ENCODE measurements at regions not wholly inside any gene's neighbourhood (a gene's known extent, or its start where the extent isn't known, plus 50 kb on each side); places are given as distances from the start of the nearest gene placed in this dataset.

DNA sequence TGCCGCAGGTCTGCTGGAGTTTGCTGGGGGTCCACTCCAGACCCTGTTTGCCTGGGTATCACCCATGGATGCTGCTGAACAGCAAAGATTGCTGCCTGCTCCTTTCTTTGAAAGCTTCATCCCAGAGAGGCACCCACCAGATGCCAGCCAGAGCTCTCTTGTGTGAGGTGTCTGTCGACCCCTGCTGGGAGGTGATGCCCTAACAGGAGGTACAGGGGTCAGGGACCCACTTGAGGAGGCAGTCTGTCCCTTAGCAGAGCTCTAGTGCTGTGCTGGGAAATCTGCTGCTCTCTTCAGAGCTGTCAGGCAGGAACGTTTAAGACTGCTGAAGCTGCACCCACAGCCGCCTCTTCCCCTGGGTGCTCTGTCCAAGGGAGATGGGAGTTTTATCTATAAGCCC, 162.7 kb downstream of the NAF1 start:
- Histone ChIP-seq H2BK15ac (ENCODE audit: low read length) (no peak overlapping the region), H3K4me2 (ENCODE audit: insufficient read depth in 1 of 2, low read depth in 2 of 2, low read length in 2 of 2) (no peak overlapping the region), H3K27me3 (replicated peaks in 1 of 4; ENCODE audit: control insufficient read depth in 3 of 4, extremely low read depth in 1 of 4, insufficient read depth in 3 of 4, low read length in 3 of 4) (no peaks in the 10 kb centered on the region), H4K5ac (ENCODE audit: insufficient read length, low read depth, low read length) (no peak overlapping the region), H3K18ac (ENCODE audit: extremely low read depth, low read length) (no peak overlapping the region), H3K27ac (ENCODE audit: low read depth, low read length) (no peak overlapping the region), H3K56ac (replicated peaks; ENCODE audit: insufficient read length, low read depth, low read length) (no peak overlapping the region), H3K9ac (replicated peaks in 1 of 4; ENCODE audit: extremely low read depth in 1 of 4, low read depth in 3 of 4, low read length in 3 of 4) (no peak overlapping the region), H2BK12ac (ENCODE audit: low read depth, low read length) (no peak overlapping the region), H3K23ac (ENCODE audit: insufficient read length) (no peak overlapping the region), H2AFZ (ENCODE audit: low read length) (peak overlapping the region; percentile 53; the same call in 1 of the 2 replicates), H2BK5ac (ENCODE audit: low read depth, low read length) (no peak overlapping the region), H3K23me2 (ENCODE audit: low read depth, low read length) (no peaks in the 10 kb centered on the region), H3K36me3 (ENCODE audit: control insufficient read depth in 2 of 4, insufficient read depth in 4 of 4, low read length in 3 of 4) (no peaks in the 10 kb centered on the region), H3K4me3 (ENCODE audit: extremely low read depth in 1 of 4, insufficient read depth in 2 of 4, low read depth in 3 of 4, low read length in 4 of 4) (no peak overlapping the region), H3K4me1 (replicated peaks in 1 of 4; ENCODE audit: control insufficient read depth in 3 of 4, insufficient read depth in 4 of 4, low read length in 3 of 4) (no peaks in the 10 kb centered on the region; a peak in 1 of 7 replicates), H3K4ac (replicated peaks; ENCODE audit: insufficient read length, low read depth, low read length) (no peak overlapping the region), H2BK20ac (ENCODE audit: low read length) (no peak overlapping the region), H3K79me2 (ENCODE audit: control insufficient read depth in 1 of 2, insufficient read depth in 2 of 2, low read length in 2 of 2) (no peaks in the 10 kb centered on the region), H3K79me1 (ENCODE audit: low read depth, low read length) (no peaks in the 10 kb centered on the region), H2BK120ac (replicated peaks; ENCODE audit: low read depth, low read length) (no peak overlapping the region), H3K9me3 (ENCODE audit: insufficient read depth in 2 of 2, low read depth in 1 of 2, low read length in 1 of 2) (no peaks in the 10 kb centered on the region), H3K14ac (ENCODE audit: insufficient read length) (no peak overlapping the region), H4K8ac (ENCODE audit: extremely low read depth, insufficient read depth, low read length) (no peak overlapping the region), H4K20me1 (replicated peaks in 1 of 2; ENCODE audit: control insufficient read depth in 1 of 2, insufficient read depth in 2 of 2, low read length in 2 of 2) (no peaks in the 10 kb centered on the region), H2AK5ac (ENCODE audit: low read depth, low read length) (no peak overlapping the region), H4K91ac (replicated peaks; ENCODE audit: insufficient read length, low read length) (no peak overlapping the region)
- ChIA-PET CTCF (ENCODE audit: partially characterized antibody) (interaction anchor here (0.7 to 1.4 kb wide), 5 partner anchors 8 to 364 kb away, joined by 3 to 6 read pairs (median 4); no protein-coding TSS in a partner anchor), POLR2A (ENCODE audit: partially characterized antibody) (no interaction called here)
- 100% methylated on average over 4 of the region's 4 CpGs; no CpG with 5 or more reads in 1 of the 2 experiments for WGBS, 2 experiments (ENCODE audit: extremely low coverage in 1 of 2, insufficient coverage in 1 of 2, insufficient read length in 1 of 2, insufficient replicate concordance in 2 of 2, low coverage in 1 of 2, low lambda C conversion rate in 2 of 2, missing lambda C conversion rate in 1 of 2)
- no peak for FAIRE-seq
- no peak for DNase-seq (ENCODE audit: low read depth in 1 of 2, low spot score in 2 of 2)
- no peak for TF ChIP-seq TBP (IDR thresholded peaks at IDR 0.05; ENCODE audit: low read depth, low read length)
- no peak for TF ChIP-seq SAP30 (IDR thresholded peaks at IDR 0.05; ENCODE audit: insufficient read depth, insufficient replicate concordance, low read length)
- TF ChIP-seq CTCF (IDR thresholded peaks at IDR 0.05; ENCODE audit: control extremely low read depth in 1 of 3, insufficient read depth in 1 of 3, low read depth in 1 of 3, low read length in 3 of 3), result peak in 1 of 3 experiments; percentile 16; a peak in 1 of 4 replicates
- TF ChIP-seq CBX5 (IDR thresholded peaks at IDR 0.05; ENCODE audit: low read depth, low read length), result no peak
- TF ChIP-seq, protein P1, sequence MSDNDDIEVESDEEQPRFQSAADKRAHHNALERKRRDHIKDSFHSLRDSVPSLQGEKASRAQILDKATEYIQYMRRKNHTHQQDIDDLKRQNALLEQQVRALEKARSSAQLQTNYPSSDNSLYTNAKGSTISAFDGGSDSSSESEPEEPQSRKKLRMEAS (IDR thresholded peaks at IDR 0.05), result no peak
- peak in 1 of 2 experiments; percentile 32; a peak in 2 of 4 replicates for TF ChIP-seq RAD21 (IDR thresholded peaks at IDR 0.05 in 1 of 2, conservative IDR thresholded peaks at IDR 0.05 in 1 of 2; ENCODE audit: low read depth in 2 of 2, low read length in 2 of 2)

All from H1 (cell line).